HG03354 (cell line): ENCODE measurements at regions not wholly inside any gene's neighbourhood (a gene's known extent, or its start where the extent isn't known, plus 50 kb on each side); places are given as distances from the start of the nearest gene placed in this dataset.

ENCODE experiments used
- ATAC-seq: cut with Tn5 transposase; IDR thresholded peaks from one replicate; pipeline ENCODE4 v1.9.1; 2021; ENCODE audit warnings: mild to moderate bottlenecking; ENCODE audit not compliant: unreplicated experiment, poor library complexity, severe bottlenecking

GRCh38 chr3:68207327-68207726 lies 552.9 kb upstream of the SUCLG2 start:
- ATAC-seq = peak; percentile 71

DNA sequence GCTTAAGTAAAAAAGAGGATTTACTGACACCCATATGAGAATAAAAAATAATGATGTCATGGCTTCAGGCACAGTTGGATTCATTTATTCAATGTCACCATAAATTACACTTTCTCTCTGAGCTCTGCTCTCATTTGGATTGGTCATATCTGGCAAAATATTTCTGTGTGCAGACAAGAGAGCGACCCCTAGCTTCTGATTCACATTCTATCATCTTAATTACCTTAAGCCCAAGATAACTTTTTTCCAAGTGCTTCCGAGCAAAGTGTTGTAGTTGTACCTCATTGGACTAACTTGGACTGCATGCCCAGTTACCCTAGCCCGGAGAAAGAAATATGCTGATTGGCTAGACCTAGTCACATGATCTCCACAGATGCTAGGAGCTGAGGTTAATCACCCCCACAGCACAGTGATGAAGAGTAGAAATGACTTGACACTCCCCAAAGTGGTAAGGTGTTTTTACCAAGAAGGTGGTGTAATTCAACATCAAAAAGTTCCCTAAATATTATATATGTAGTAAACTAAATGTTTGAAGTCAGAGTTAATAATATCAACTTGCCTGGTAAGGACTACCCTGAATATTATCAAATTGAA lies 552.2 kb upstream of the SUCLG2 start:
- ATAC-seq = no peak

- no peak for ATAC-seq
Measured at GRCh38 chr3:68186733-68187132, 532.3 kb upstream of the SUCLG2 start.

DNA sequence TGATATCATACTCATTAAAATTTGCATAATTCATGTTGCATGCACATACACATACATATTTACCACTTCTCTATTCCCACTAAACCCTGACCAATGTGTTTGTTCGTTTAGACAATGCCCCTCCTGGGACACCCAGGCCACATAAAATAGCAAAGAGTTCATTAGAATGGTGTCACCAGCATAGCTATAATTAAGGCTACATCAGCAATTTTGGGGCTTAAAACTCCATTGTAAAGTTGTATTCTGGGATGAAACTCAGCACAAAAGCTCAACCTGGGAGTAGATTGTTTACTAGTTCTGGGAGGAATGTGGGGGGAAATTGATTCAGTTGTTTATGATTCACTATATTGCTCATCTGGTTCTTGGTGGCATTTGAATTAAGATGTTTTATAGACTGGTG lies 522.2 kb upstream of the SUCLG2 start:
- no peak for ATAC-seq

- no peak for ATAC-seq
Measured at GRCh38 chr3:68173012-68173634, 518.7 kb upstream of the SUCLG2 start.

DNA sequence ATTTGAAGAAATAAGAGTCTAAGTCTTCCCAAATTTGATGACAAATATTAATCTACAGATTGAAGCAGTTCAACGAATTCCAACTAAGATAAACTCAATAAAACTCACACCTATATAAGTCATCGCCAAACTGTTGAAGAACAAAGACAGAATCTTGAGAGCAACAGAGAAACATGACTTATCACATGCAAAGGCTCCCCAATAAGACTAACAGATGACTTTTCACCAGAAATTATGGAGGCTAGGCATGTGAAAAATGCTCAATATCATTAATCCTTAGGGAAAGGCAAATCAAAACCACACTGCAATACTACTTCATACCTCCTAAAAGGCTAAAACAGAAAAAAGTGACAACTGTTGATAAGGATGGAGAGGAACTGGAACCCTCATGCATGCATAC lies 517.6 kb upstream of the SUCLG2 start:
- ATAC-seq = no peak

GRCh38 chr3:68163968-68164367 lies 509.6 kb upstream of the SUCLG2 start:
- ATAC-seq = no peak

DNA sequence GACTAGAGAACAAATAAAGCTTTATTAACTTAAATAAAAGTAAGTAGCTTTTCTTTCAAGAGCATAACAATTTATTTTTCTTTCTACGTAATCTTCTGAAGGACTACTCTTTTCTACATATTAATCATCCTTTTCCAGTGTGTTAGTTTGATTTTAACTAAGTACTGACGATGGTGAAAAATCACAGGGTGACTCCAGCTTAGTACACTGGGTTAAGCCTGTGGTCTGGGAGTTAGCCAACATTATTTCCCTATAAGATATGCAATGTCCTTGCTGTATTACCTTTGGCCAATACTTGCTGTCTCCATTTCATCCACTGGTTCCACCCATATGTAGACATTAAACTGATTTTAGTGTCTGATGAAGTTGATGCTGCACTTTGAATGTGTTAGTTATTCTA lies 508.6 kb upstream of the SUCLG2 start:
- no peak for ATAC-seq

DNA sequence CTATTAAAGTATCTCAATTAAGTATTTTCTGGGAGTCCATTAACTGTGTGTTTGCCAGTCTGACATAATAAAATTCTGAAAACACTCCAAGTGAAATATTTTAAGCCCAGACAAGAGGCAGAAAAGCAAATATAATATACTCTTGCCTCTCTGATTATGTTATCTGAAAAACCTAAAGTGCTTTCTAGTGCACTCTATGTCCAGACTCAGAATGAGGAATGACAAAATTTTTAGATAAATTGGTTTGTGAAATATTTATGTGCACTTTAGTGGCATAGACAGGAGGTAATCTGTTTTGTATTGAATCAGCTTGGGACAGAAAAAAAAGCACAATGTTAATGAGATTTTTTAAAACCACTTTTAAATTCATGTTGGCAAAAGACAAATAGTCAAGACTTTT lies 508.2 kb upstream of the SUCLG2 start:
- no peak for ATAC-seq

DNA sequence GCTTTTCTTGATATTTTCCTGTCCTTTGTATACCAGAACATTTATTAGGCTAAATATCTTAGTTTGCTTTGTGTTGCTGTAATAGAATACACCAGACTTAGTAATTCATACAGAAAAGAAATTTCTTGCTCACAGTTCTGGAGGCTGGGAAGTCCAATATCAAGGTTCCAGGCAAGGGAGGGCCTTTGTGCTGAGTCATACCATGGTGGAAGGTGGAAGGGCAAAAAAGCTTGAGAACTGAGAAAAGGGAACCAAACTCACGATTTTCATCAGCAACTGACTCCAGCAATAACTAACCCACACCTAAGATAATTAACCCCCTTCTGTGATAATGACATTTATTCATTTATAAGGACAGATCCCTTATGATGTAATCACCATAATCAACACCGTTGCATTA lies 496.9 kb upstream of the SUCLG2 start:
- no peak for ATAC-seq

DNA sequence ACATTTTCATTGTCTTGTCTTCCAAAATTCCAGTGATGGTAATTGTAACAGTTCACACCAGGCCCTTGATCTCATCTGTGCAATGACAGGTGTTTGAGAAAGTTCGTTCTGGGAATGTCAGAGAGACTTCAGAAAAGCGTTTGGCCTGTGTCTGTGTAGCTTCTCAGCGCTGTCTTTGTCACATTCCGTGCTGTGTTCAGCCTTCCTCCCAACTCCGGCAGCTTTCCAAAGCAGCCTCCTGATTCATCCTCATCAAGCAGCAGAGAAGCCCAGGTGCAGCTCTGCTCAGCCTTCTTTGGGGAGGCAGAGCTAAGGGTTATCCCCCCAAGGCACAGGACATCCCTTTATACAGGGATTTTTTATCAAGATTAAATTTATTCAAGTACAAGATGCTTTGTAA lies 494.0 kb upstream of the SUCLG2 start:
- ATAC-seq = no peak

DNA sequence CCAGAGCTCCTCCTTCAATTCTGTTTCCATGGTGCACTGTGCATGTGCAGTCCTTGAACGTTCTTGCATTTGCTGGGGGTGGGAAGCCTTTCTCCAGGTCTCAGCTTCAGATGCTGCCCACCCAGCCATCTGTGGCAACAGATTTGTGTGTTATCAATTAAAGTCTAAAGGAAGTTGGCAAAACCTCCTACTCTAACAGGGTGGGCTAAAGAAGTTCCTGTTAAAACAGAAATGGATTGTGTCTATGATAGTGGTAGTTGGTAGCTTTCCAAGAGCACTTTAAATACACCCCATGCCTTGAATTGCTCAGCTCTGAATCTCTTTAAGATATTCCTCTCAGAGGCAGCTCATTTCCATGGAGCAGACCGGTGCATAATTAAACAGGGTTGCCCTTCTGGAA lies 488.0 kb upstream of the SUCLG2 start:
- no peak for ATAC-seq

DNA sequence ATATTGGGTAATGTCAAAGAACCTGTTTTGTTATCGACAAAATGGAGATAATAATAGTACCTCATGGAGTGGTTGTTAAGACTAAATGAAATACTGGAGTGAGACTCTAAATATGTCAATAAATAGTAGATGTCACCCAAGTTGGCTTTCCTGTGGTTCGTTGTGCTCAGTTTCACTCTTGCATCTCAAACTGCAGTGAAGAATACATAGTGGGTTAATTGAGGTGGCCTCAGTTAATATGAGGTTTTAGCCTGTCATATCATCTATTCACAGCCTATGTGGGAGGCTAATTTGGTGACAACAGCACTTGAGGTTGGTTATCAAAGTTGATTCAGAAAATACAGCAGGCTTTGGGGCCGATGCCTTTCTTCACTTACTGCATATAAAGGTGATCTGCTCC lies 485.5 kb upstream of the SUCLG2 start:
- no peak for ATAC-seq

DNA sequence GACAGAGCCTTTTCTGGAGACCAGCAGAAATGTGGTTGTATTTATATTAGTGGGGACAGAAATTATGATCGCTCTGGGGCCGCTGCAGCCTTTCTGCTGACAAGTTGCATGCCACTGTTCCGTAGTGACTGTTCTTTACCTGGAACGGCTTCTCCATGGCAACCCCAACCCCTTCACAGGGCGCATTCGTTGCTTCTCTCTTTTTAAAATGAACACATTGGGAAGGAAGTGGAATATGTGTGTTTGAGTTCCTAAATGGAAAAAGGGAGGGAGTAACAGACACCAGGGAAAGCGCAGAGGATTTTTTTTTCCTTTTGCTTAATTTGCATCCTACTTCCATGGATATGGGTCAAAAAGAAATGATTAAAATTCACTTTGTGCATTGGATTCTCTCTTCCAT lies 482.0 kb upstream of the SUCLG2 start:
- no peak for ATAC-seq

GRCh38 chr3:68135067-68135466 lies 480.7 kb upstream of the SUCLG2 start:
- ATAC-seq = no peak

DNA sequence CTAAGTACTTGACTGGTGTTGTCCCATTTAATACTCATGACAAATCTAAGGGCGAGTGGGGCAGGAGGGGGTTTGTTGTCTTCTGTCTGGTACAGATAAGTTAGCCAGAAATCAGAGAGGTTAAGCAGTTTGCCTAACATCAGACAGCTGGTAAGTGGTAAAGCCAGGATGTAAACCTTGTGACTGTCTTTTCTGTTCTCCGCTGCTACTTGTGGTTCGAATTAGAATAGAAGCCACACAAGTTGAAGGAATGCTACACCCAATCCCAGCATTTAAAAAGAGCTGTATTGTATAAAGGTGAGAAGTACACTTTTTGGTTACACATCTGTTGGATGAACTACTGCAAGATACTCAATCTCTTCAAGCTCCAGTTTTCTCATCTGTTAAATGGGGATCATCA lies 474.7 kb upstream of the SUCLG2 start:
- ATAC-seq = no peak

- ATAC-seq = no peak
Measured at GRCh38 chr3:68123231-68123630, 468.8 kb upstream of the SUCLG2 start.

- no peak for ATAC-seq
Measured at GRCh38 chr3:68121287-68121686, 466.9 kb upstream of the SUCLG2 start.

- no peak for ATAC-seq
Measured at GRCh38 chr3:68116580-68116979, 462.2 kb upstream of the SUCLG2 start.

- ATAC-seq = no peak
Measured at GRCh38 chr3:68103811-68104210, 449.4 kb upstream of the SUCLG2 start.

GRCh38 chr3:68090571-68090970 lies 436.2 kb upstream of the SUCLG2 start:
- ATAC-seq = no peak

- ATAC-seq = no peak
Measured at GRCh38 chr3:68089572-68090011, 435.2 kb upstream of the SUCLG2 start.
